GM18499 (cell line): ENCODE measurements at regions not wholly inside any gene's neighbourhood (a gene's known extent, or its start where the extent isn't known, plus 50 kb on each side); places are given as distances from the start of the nearest gene placed in this dataset.
"Not testable (repeated sequence)": the region's sequence is repeated elsewhere in the genome, so short reads cannot be mapped to it uniquely, and the experiment has no call there.

Source experiments
- ATAC-seq: cut with Tn5 transposase; IDR thresholded peaks from one replicate; pipeline ENCODE4 v1.9.1; 2021; ENCODE audit warnings: moderate number of reproducible peaks; ENCODE audit not compliant: insufficient read depth, unreplicated experiment

GRCh38 chr3:81851176-81851575, 89.7 kb upstream of the GBE1 start:
- ATAC-seq, result no peak

DNA sequence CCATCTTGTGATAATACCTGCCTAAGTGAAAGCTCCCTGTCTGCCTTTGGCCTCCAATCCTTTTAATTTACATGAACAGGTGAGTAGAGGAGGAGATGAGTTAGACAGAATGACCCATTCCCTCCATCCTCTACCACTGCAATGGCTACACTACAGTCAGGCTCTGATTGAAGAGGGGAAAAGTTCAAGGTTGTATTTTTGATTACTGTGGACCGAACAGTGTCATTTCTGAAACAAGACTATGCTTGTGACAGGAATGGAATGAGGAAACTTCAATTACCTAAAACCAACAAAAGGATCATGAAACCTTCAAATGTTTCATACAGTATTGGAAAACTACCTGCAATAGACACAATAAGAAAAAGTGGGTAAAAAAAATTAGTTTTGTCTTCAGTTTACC, 85.5 kb upstream of the GBE1 start:
- no peak for ATAC-seq

DNA sequence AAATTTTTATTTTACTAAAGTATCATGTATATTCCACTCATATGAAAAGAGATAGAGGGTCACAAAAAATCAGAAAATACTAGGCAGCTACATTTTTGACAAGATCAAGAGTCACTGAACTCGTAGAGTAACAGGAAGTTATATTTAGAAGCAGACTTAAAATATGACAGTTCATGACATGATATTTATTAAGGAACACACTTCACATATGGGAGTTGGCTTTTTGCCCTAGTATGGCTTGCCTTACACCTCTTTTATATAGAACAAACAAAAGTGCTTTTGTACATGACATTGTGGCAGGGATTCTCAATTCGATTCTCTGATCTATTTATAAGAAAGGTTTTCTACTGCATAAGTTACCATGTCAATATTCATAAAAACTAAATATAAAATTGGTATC, 80.1 kb upstream of the GBE1 start:
- ATAC-seq, result no peak

DNA sequence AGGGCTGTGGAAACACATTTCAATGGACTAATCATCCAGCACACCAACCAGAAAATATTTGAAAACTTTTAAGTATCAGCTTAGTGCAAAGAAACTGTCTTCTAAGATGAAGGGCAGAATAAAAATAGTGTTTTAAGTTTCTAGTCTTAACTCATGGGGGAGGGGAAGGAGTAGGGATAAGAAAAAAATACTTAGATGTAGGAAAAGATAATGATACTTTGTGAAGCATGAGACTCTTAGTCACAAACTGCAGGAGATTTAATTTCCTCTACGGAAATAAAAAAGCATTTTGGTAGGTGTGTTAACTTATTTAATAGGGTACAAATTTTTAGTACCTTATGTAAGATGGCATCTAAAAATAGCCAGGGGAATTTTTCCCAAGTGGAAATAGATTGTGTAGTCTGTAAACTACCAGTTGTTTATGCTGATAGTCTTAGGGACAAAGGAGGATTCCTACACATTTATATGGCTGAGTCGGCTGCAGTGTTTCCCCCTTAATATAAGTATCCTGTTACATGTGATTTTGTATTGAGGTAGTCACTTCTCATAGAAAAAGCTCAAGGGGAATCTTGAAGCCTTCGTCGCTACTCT, 78.2 kb upstream of the GBE1 start:
- ATAC-seq, result no peak

DNA sequence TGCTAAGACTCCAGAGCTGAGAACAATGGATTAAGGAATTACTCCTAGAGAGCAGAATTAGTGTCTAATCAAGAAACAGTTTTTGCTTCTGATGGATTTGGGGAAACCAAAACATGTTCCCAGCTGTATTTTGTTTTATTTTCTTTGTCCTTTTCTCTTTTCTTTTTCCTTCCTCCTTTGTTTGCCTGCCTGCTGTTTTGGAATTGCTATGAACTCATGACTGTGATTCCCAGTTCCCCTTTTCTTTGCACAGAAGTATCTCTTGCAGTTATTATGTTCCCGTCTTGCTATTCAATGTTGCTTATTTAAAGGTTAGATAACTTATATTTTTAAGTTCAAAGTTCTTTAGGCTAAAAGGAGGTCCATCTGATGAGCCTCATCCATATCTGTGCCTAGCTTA, 77.0 kb upstream of the GBE1 start:
- ATAC-seq, result no peak

DNA sequence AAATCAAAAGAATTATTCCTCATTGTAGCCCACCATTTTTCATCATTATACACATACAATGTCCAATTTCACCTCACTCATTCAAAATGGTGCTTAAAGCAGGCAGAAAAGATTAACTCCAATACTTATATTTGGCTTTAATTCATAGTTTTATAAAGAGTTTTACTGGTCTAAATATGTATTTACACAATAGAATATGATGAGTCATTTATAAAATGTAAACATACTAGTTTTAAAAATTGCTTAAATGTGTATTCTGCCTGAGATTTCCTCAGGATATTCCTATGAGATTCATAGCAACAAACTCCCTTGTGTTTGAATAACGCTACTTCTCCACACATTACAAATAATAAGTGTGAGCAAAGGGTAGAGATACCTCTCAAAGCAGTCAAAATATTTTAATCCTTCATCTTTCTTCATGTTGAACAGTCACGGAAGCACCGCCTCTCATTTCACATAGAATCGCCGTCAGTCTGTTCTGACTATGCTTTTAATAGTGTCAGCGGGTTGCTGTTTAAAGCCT, 75.7 kb upstream of the GBE1 start:
- no peak for ATAC-seq

GRCh38 chr3:81829937-81830336, 68.5 kb upstream of the GBE1 start:
- ATAC-seq, result no peak

DNA sequence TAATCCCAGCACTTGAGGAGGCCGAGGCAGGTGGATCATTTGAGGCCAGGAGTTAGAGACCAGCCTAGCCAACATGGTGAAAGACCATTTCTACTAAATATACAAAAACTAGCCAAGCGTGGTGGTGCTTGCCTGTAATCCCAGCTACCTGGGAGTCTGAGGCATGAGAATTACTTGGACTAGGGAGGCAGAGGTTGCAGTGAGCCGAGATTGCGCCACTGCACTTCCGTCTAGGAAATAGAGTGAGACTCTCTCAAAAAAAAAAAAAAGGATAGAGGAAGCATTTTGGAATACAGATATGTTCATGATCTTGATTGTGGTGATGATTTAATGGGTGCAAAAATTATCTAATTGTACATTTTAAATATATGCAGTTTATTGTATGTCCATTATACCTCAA, 67.8 kb upstream of the GBE1 start:
- ATAC-seq, result not testable (repeated sequence)

- ATAC-seq, result peak; percentile 88
Measured at GRCh38 chr3:81823882-81824395, 62.5 kb upstream of the GBE1 start.

DNA sequence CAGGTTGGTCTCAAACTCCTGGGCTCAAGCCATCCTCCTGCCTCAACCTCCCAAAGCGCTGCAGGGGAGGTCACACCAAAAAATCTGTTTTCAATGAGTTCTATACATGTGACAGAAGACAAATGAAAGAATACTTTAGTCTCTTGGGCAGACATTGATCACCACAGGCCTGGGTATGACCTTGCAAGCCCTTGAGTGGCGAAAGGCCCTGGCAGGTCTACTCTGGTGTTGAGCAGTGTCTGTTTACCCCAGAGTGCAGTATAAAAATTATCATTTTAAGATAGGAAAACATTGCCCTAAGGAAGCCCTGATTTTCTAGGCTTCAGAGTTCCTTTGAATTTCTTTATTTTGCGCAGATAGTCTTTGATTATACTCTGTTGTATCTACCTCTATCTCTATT, 61.6 kb upstream of the GBE1 start:
- no peak for ATAC-seq

DNA sequence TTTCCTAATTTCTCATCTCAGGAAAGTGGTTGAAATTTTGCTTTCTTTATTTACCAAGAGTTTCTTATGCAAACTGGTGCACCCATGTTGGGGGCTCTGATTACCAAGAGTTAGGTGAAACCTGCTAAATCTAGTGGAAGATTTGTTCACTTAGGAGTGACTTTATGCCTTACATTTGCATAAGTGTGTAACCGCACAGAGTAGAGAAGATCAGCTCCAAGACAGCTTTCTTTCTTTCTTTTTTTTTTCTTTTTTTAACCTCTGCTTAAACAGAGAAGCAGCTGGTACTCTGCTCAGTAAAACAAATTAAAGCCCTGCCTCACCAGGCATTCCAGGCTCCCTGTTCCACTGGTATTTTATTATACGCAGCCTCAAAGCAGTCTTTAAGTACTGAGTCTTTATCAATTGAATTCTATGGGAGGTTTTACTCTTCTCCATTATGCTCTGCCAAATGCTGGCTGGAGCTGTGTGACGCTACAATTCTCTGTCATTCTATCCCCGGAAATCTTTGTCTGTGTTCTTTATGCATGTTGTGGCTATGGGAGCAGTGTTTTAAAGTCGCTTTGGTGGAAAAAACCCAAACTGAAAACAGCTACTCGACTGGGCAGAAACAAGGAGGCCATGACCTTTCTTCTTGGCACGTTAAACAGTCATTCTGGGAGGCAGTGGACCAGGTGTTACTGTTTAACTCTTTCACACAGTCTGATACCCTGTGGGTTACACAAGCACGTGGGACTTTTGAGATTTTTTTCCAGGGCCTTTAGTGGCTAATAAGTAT, 55.2 kb upstream of the GBE1 start:
- peak; percentile 93 for ATAC-seq

DNA sequence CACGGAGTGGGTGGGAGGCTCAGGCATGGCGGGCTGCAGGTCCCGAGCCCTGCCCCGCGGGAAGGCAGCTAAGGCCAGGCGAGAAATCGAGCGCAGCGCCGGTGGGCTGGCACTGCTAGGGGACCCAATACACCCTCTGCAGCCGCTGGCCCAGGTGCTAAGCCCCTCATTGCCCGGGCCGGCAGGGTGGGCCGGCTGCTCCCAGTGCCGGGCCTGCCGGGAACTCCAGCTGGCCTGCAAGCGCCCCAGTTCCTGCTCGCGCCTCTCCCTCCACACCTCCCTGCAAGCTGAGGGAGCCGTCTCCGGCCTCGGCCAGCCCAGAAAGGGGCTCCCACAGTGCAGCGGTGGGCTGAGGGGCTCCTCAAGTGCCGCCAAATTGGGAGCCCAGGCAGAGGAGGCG, 50.7 kb upstream of the GBE1 start:
- ATAC-seq, result not testable (repeated sequence)
